ENCODE measurements at regions not wholly inside any gene's neighbourhood (a gene's known extent, or its start where the extent isn't known, plus 50 kb on each side); places are given as distances from the start of the nearest gene placed in this dataset.

DNA sequence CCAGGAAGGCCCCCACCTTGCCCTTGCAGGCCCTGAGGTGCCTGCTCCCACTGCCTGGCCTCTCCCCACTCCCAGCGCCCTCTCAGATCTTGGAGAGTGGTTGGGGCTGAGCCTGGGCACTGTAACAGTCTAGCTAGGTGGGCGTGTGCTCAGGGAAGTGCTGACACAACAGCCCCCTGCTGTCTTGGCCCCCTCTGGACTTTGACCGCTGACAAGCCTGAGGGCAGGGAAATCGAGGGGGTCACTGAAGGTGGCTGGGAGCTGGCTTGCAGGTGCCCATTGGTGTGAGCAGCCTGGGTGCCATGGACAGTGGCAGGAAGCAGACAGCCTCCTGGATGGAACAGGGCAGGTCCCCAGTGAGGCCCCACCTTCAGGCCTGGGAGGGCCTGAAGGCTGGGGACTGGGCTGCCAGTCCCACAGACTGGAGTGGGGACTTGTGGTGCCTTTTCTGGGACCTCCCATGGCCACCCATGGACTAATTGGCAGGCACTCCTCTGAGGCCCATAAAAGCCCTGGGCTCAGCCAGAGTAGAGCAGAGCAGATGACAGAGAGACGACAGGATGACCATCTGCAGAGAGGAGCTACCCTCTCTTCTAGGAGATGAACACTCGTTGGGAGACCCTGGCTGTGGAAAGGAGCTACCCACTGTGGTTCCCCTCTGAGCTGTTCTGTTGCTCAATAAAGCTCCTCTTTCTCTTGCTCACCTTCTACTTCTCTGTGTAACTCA lies 158.6 kb upstream of the SLC38A2 start:
- no peak for TF ChIP-seq POLR2AphosphoS5 (IDR thresholded peaks at IDR 0.05; ENCODE audit: low read depth, low read length)
- TF ChIP-seq POLR2A (IDR thresholded peaks at IDR 0.05; ENCODE audit: low read depth, low read length) = no peak

Measured in GM12892 (cell line).